Parathyroid adenoma (tissue), 2 donors: ENCODE measurements at regions not wholly inside any gene's neighbourhood (a gene's known extent, or its start where the extent isn't known, plus 50 kb on each side); places are given as distances from the start of the nearest gene placed in this dataset.

ENCODE experiments used
- H2AFZ ChIP-seq: fragments of 300-600 bp; sonication (generic); one replicate; pipeline ENCODE4 v1.7.0; 2017; ENCODE audit warnings: antibody characterized with exemption, mild to moderate bottlenecking
- H3K27ac ChIP-seq: fragments of 300-600 bp; sonication (generic); one replicate; pipeline ENCODE4 v1.7.0; 2017
- H3K27me3 ChIP-seq: fragments of 300-600 bp; sonication (generic); one replicate; pipeline ENCODE4 v1.7.0; 2017; ENCODE audit warnings: low read length; ENCODE audit not compliant: control insufficient read depth, insufficient read depth
- H3K36me3 ChIP-seq: fragments of 300-600 bp; sonication (generic); one replicate; pipeline ENCODE4 v1.7.0; 2017; ENCODE audit warnings: low read length; ENCODE audit not compliant: control insufficient read depth, insufficient read depth
- H3K4me1 ChIP-seq: fragments of 300-600 bp; sonication (generic); one replicate; pipeline ENCODE4 v1.7.0; 2017; ENCODE audit warnings: control low read depth
- H3K4me2 ChIP-seq: fragments of 300-600 bp; sonication (generic); one replicate; pipeline ENCODE4 v1.7.0; 2017; ENCODE audit warnings: low read length
- H3K4me3 ChIP-seq: fragments of 300-600 bp; sonication (generic); one replicate; pipeline ENCODE4 v1.7.0; 2017; ENCODE audit warnings: low read depth, low read length
- H3K79me2 ChIP-seq: fragments of 300-600 bp; sonication (generic); one replicate; pipeline ENCODE4 v1.7.0; 2017; ENCODE audit warnings: control low read depth
- H3K9ac ChIP-seq: fragments of 300-600 bp; sonication (generic); one replicate; pipeline ENCODE4 v1.7.0; 2017; ENCODE audit warnings: mild to moderate bottlenecking
- H3K9me3 ChIP-seq: fragments of 300-600 bp; sonication (generic); one replicate; pipeline ENCODE4 v1.7.0; 2017; ENCODE audit warnings: low read length; ENCODE audit not compliant: control insufficient read depth
- CTCF ChIP-seq: fragments of 300-600 bp; sonication (generic); IDR thresholded peaks from one replicate; pipeline ENCODE4 v1.7.0; 2017; ENCODE audit warnings: antibody characterized with exemption, mild to moderate bottlenecking
- donor health status: primary hyperparathyroidism.

GRCh38 chr22:47561766-47562165, 799.3 kb downstream of the TBC1D22A start:
- H3K9me3 ChIP-seq, result no peaks in the 10 kb centered on the region
- no peaks in the 10 kb centered on the region for H3K27me3 ChIP-seq
- H3K36me3 ChIP-seq, result no peaks in the 10 kb centered on the region
- H3K27ac ChIP-seq, result no peak overlapping the region
- H3K4me2 ChIP-seq, result no peak overlapping the region
- no peak overlapping the region for H3K4me3 ChIP-seq
- H2AFZ ChIP-seq, result no peak overlapping the region
- no peak for TF ChIP-seq CTCF
- no peaks in the 10 kb centered on the region for H3K4me1 ChIP-seq
- H3K9ac ChIP-seq, result no peak overlapping the region
- no peaks in the 10 kb centered on the region for H3K79me2 ChIP-seq

- Histone ChIP-seq H3K36me3 (no peaks in the 10 kb centered on the region), H3K4me1 (no peaks in the 10 kb centered on the region), H3K9ac (no peak overlapping the region), H3K4me2 (no peak overlapping the region), H3K4me3 (no peak overlapping the region), H3K27ac (no peak overlapping the region), H2AFZ (no peak overlapping the region), H3K27me3 (no peaks in the 10 kb centered on the region), H3K79me2 (no peaks in the 10 kb centered on the region), H3K9me3 (no peaks in the 10 kb centered on the region)
- TF ChIP-seq CTCF, result no peak
These were observed 798.7 kb downstream of the TBC1D22A start for GRCh38 chr22:47561115-47561675.

GRCh38 chr22:47558828-47559700, 796.6 kb downstream of the TBC1D22A start:
- Histone ChIP-seq H3K27ac (no peak overlapping the region), H3K9ac (no peak overlapping the region), H3K36me3 (no peaks in the 10 kb centered on the region), H3K27me3 (no peaks in the 10 kb centered on the region), H3K4me1 (no peaks in the 10 kb centered on the region), H3K4me2 (no peak overlapping the region), H2AFZ (no peak overlapping the region), H3K79me2 (no peaks in the 10 kb centered on the region), H3K4me3 (no peak overlapping the region), H3K9me3 (no peaks in the 10 kb centered on the region)
- no peak for TF ChIP-seq CTCF

- Histone ChIP-seq H3K4me3 (no peak overlapping the region), H3K4me1 (no peaks in the 10 kb centered on the region), H3K27ac (no peak overlapping the region), H3K27me3 (no peaks in the 10 kb centered on the region), H3K4me2 (no peak overlapping the region), H3K36me3 (no peaks in the 10 kb centered on the region), H3K9me3 (no peaks in the 10 kb centered on the region), H2AFZ (no peak overlapping the region), H3K9ac (no peak overlapping the region), H3K79me2 (no peaks in the 10 kb centered on the region)
- TF ChIP-seq CTCF, result no peak
These were observed 794.0 kb downstream of the TBC1D22A start for GRCh38 chr22:47556473-47556872.

GRCh38 chr22:47553436-47553835, 791.0 kb downstream of the TBC1D22A start:
- Histone ChIP-seq H3K4me2 (no peak overlapping the region), H3K79me2 (no peaks in the 10 kb centered on the region), H3K9me3 (no peaks in the 10 kb centered on the region), H3K27ac (no peak overlapping the region), H3K36me3 (no peaks in the 10 kb centered on the region), H3K4me1 (no peaks in the 10 kb centered on the region), H3K9ac (no peak overlapping the region), H3K4me3 (no peak overlapping the region), H2AFZ (no peak overlapping the region), H3K27me3 (no peaks in the 10 kb centered on the region)
- no peak for TF ChIP-seq CTCF
